Loucy (cell line): ENCODE measurements at regions not wholly inside any gene's neighbourhood (a gene's known extent, or its start where the extent isn't known, plus 50 kb on each side); places are given as distances from the start of the nearest gene placed in this dataset.

Experiments used
- H2AFZ ChIP-seq: fragments of 200-600 bp; sonication (generic); 2 replicates; pipeline ENCODE4 v1.6.0; 2016; ENCODE audit warnings: antibody characterized with exemption, mild to moderate bottlenecking, low read length, moderate library complexity
- H3F3A ChIP-seq: fragments of 200-600 bp; 2 replicates; pipeline ENCODE4 v1.6.0; 2016; ENCODE audit warnings: antibody characterized with exemption, low read depth, mild to moderate bottlenecking
- H3K27me3 ChIP-seq: fragments of 200-600 bp; sonication (generic); 2 replicates; pipeline ENCODE4 v1.6.1; 2014; ENCODE audit warnings: low read length, mild to moderate bottlenecking; ENCODE audit not compliant: insufficient read depth, poor library complexity, severe bottlenecking
- H3K36me3 ChIP-seq: fragments of 200-600 bp; sonication (generic); 2 replicates; pipeline ENCODE4 v1.6.1; 2016; ENCODE audit warnings: low read length; ENCODE audit not compliant: insufficient read depth
- H3K4me1 ChIP-seq: fragments of 200-600 bp; sonication (generic); 2 replicates; pipeline ENCODE4 v1.5.1; 2014; ENCODE audit warnings: low read length, mild to moderate bottlenecking; ENCODE audit not compliant: insufficient read depth, poor library complexity, severe bottlenecking
- H3K4me2 ChIP-seq: fragments of 200-600 bp; sonication (generic); 2 replicates; pipeline ENCODE4 v1.6.0; 2014; ENCODE audit warnings: antibody characterized with exemption, low read length, low read depth, mild to moderate bottlenecking; ENCODE audit not compliant: poor library complexity, severe bottlenecking
- H3K4me3 ChIP-seq: fragments of 200-600 bp; sonication (generic); 2 replicates; pipeline ENCODE4 v1.5.1; 2014; ENCODE audit warnings: low read length, mild to moderate bottlenecking, mixed read lengths; ENCODE audit not compliant: poor library complexity, severe bottlenecking
- H3K79me2 ChIP-seq: fragments of 200-600 bp; sonication (generic); 2 replicates; pipeline ENCODE4 v1.6.1; 2014; ENCODE audit warnings: low read length; ENCODE audit not compliant: insufficient read depth
- H3K9ac ChIP-seq: fragments of 200-600 bp; sonication (generic); 2 replicates; pipeline ENCODE4 v1.6.0; 2014; ENCODE audit warnings: mild to moderate bottlenecking, low read depth, low read length, moderate library complexity; ENCODE audit not compliant: poor library complexity, severe bottlenecking
- H3K9me2 ChIP-seq: fragments of 200-600 bp; sonication (generic); replicated peaks from 2 replicates; pipeline ENCODE4 v1.6.1; 2016; ENCODE audit warnings: low read depth, low read length, mixed read lengths
- H3K9me3 ChIP-seq: fragments of 200-600 bp; sonication (generic); 2 replicates; pipeline ENCODE4 v1.6.1; 2014; ENCODE audit warnings: mild to moderate bottlenecking, antibody characterized with exemption, low read length, low read depth; ENCODE audit not compliant: insufficient read depth
- H4K20me1 ChIP-seq: fragments of 200-600 bp; sonication (generic); 2 replicates; pipeline ENCODE4 v1.6.0; 2014; ENCODE audit warnings: antibody characterized with exemption, low read length, mild to moderate bottlenecking; ENCODE audit not compliant: insufficient read depth, poor library complexity, severe bottlenecking
- EZH2phosphoT487 ChIP-seq: fragments of 200-600 bp; IDR thresholded peaks from 2 replicates; pipeline ENCODE4 v1.6.1; 2018; ENCODE audit warnings: antibody characterized with exemption, mild to moderate bottlenecking, moderate library complexity, borderline replicate concordance
- TF ChIP-seq, protein P1 (sequence below): fragments of 200-600 bp; sonication (generic); conservative IDR thresholded peaks from 2 replicates; pipeline ENCODE4 v1.5.1; 2014; ENCODE audit warnings: mild to moderate bottlenecking, antibody characterized with exemption, low read length

DNA sequence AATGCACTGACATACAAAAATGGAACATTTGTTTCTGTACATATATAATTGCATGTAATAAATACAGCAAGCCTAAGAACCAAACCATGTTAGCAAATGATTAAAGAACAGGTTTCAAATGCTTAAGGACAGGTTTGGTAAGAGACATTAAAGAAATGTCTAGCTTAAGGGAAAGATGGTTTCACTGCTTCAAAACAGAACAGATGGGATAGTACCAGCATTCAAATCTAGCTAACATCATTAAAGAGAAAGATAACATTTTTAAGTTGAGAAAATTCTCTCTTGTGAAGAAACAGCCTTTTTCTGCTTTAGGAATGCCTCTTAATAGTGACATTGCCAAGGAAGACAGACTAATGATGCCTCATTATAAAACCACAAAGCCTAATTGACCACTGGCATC, 52.5 kb upstream of the DOCK9 start:
- TF ChIP-seq EZH2phosphoT487: no peak
- TF ChIP-seq, protein P1, sequence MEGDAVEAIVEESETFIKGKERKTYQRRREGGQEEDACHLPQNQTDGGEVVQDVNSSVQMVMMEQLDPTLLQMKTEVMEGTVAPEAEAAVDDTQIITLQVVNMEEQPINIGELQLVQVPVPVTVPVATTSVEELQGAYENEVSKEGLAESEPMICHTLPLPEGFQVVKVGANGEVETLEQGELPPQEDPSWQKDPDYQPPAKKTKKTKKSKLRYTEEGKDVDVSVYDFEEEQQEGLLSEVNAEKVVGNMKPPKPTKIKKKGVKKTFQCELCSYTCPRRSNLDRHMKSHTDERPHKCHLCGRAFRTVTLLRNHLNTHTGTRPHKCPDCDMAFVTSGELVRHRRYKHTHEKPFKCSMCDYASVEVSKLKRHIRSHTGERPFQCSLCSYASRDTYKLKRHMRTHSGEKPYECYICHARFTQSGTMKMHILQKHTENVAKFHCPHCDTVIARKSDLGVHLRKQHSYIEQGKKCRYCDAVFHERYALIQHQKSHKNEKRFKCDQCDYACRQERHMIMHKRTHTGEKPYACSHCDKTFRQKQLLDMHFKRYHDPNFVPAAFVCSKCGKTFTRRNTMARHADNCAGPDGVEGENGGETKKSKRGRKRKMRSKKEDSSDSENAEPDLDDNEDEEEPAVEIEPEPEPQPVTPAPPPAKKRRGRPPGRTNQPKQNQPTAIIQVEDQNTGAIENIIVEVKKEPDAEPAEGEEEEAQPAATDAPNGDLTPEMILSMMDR: no peak
- H4K20me1 ChIP-seq: no peaks in the 10 kb centered on the region
- no peaks in the 10 kb centered on the region for H3K9me2 ChIP-seq
- no peaks in the 10 kb centered on the region for H3K36me3 ChIP-seq
- no peaks in the 10 kb centered on the region for H3K4me1 ChIP-seq
- no peak overlapping the region for H3K4me2 ChIP-seq
- no peak overlapping the region for H3K4me3 ChIP-seq
- no peak overlapping the region for H2AFZ ChIP-seq
- no peaks in the 10 kb centered on the region for H3K27me3 ChIP-seq
- H3F3A ChIP-seq: no peaks in the 10 kb centered on the region
- no peak overlapping the region for H3K9ac ChIP-seq
- H3K79me2 ChIP-seq: no peaks in the 10 kb centered on the region
- H3K9me3 ChIP-seq: no peaks in the 10 kb centered on the region

DNA sequence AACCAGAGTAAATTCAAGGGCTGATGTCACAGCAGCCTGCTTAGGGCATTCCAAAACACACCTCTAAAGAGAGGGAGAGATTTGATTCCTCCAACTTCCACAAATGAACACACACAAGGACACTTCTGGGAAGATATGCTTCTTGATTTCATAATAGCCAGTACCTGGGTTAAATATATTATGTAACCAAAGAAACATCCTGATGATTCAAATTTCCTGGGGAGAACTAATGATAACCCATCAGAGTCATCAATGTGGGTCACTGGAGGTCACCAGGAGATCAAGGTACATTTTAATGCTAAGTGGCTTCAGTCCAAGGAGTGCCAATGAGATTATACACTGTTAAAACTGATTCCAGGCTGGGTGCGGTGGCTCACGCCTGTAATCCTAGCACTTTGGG, 54.0 kb upstream of the DOCK9 start:
- Histone ChIP-seq H3K9me3 (no peaks in the 10 kb centered on the region), H3K9ac (no peak overlapping the region), H3K79me2 (no peaks in the 10 kb centered on the region), H3K36me3 (no peaks in the 10 kb centered on the region), H3K4me2 (no peak overlapping the region), H3F3A (no peaks in the 10 kb centered on the region), H3K4me3 (no peak overlapping the region), H3K4me1 (no peaks in the 10 kb centered on the region), H2AFZ (no peak overlapping the region), H4K20me1 (no peaks in the 10 kb centered on the region), H3K27me3 (no peaks in the 10 kb centered on the region), H3K9me2 (no peaks in the 10 kb centered on the region)
- no peak for TF ChIP-seq EZH2phosphoT487

GRCh38 chr13:99033814-99034213, 56.0 kb upstream of the DOCK9 start:
- no peaks in the 10 kb centered on the region for H3K4me1 ChIP-seq
- H3K27me3 ChIP-seq: no peaks in the 10 kb centered on the region
- H3K9ac ChIP-seq: no peak overlapping the region
- no peaks in the 10 kb centered on the region for H3K79me2 ChIP-seq
- no peaks in the 10 kb centered on the region for H3K9me2 ChIP-seq
- no peak for TF ChIP-seq EZH2phosphoT487
- TF ChIP-seq, protein P1: peak; percentile 69
- H3K4me2 ChIP-seq: no peak overlapping the region
- H3K4me3 ChIP-seq: no peak overlapping the region
- no peaks in the 10 kb centered on the region for H4K20me1 ChIP-seq
- H3K36me3 ChIP-seq: no peaks in the 10 kb centered on the region
- H2AFZ ChIP-seq: no peak overlapping the region
- H3F3A ChIP-seq: no peaks in the 10 kb centered on the region
- H3K9me3 ChIP-seq: no peaks in the 10 kb centered on the region

DNA sequence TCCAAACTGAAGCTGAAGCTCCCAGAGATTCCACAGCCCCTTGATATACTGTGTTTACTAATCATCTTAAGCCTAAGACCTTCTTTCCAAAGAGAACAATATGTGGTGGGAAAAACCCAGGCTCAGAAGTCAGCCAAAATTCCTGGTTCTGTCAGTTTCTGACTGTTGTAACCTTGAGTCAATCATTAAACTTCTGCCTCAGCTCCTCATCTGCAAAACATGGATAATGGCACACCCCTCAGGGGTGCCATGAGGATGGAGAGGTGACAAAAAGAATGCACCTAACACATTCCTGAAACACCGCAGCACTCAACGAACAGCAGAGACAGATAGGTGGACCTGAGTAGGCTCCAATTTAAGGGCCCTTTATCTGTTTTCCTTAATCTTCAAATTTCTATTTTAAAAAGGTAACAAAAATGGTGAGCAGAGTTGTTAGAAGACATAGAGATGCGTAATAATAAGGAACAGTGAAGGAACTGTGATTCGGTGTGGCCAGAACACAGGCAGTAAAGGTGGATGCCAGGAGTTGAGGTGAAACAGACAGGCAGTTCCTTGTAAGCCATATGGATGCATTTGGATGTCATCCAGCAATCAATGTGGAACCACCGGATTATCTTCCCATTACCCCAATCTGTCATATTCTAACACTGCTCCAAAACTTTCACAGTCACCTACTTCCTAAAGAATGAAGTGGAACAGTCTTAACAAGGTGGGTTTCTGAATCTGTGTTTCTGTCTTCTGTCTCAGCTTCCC, 56.6 kb upstream of the DOCK9 start:
- Histone ChIP-seq H2AFZ (no peak overlapping the region), H4K20me1 (no peaks in the 10 kb centered on the region), H3K36me3 (no peaks in the 10 kb centered on the region), H3K79me2 (no peaks in the 10 kb centered on the region), H3K9ac (no peak overlapping the region), H3K4me1 (no peaks in the 10 kb centered on the region), H3K9me2 (no peaks in the 10 kb centered on the region), H3K27me3 (no peaks in the 10 kb centered on the region), H3F3A (no peaks in the 10 kb centered on the region), H3K4me3 (no peak overlapping the region), H3K9me3 (no peaks in the 10 kb centered on the region), H3K4me2 (no peak overlapping the region)
- TF ChIP-seq EZH2phosphoT487: no peak
- TF ChIP-seq, protein P1: no peak
